COLO668 (cell line): ENCODE measurements at regions not wholly inside any gene's neighbourhood (a gene's known extent, or its start where the extent isn't known, plus 50 kb on each side); places are given as distances from the start of the nearest gene placed in this dataset.
"Not testable (repeated sequence)": the region's sequence is repeated elsewhere in the genome, so short reads cannot be mapped to it uniquely, and the experiment has no call there.

ENCODE experiments used
- DNase-seq: peaks from one replicate; lab custom pipeline; 2025; ENCODE audit not compliant: unreplicated experiment; lab: John Stamatoyannopoulos, UW

DNA sequence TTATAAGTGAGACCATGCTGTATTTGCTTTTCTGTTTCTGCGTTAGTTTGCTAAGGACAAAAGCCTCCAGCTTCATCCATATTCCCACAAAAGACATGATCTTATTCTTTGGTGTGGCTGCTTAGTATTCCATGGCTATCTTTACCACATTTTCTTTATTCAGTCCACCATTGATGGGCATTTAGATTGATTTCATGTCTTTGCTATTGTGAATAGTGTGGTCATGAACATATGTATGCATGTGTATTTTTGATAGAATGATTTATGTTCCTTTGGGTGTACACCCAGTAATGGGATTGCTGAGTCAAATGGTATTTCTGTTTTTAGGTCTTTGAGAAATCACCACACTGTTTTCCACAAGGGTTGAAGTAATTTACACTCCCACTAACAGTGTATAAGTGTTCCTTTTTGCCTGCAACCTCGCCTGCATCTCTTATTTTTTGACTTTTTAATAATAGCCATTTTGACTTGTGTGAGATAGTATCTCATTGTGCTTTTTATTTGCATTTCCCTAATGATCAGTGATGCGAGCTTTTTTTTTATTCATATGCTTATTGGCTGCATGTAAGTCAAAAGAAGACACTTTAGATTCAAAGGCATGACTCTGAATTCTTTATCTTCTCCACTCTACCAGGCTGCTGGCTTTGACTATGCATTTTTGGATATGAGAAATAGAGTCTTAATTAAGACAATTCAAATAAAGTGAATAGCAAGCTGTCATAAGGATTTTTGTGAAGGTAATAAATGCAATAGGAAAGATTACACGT lies 183.3 kb upstream of the SYNPR start:
- DNase-seq, result no peak

GRCh38 chr3:63096248-63097058 lies 181.7 kb upstream of the SYNPR start:
- DNase-seq, result no peak

DNA sequence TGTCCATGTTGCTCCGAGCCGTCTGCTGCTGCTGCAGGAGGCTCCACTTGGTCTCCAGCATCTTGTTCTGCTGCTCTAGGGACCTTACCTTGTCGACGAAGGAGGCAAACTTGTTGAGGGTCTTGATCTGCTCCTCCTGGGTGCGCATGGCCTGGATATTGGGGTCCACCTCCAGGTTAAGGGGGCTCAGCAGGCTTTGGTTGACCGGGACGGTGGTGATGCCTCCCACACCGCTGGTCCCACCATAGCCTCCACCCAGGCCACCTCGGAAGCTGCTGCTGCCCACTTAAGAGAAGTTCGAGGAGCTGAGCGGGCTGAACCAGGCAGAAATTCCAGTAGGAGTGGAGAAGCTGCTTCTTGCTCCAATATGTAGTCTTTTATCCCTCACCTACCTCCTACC lies 180.7 kb upstream of the SYNPR start:
- no peak for DNase-seq

DNA sequence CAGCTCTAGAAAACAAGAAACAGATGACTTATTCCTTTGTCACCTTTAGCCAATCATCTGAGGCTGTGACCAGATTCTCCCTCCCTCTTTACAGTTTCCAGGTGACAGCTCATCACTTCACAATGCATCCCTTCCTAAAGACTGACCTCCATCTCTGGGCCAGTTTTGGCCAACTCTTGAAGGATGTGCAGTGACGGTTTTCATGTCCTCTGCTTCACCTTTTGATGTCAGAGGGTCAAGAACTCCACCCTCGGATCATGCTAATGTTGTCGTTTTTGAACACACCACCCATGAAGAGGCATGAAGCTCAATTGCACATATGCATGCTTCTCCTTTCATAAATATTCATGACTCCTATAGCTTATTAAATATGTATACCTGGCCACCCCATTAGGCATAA lies 161.2 kb upstream of the SYNPR start:
- no peak for DNase-seq

DNA sequence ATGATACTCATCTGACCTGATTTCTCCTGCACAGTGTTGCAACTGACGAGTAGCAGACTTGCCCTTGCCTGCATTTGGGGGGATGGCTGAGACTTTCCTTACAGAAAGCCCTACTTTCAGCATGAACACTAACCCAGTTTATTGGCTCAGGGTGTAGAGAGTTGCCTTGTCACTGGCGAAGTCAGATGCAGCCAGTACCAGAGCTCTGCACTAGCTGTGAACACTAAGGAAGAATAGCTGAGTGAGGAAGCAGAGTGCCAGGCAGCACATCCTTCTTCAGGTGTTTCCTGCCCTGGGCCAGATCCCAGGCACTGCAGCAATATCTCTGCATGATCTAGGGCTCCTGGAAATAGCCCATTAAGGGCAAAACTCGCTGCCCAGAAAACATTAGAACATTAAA lies 154.0 kb upstream of the SYNPR start:
- no peak for DNase-seq

DNA sequence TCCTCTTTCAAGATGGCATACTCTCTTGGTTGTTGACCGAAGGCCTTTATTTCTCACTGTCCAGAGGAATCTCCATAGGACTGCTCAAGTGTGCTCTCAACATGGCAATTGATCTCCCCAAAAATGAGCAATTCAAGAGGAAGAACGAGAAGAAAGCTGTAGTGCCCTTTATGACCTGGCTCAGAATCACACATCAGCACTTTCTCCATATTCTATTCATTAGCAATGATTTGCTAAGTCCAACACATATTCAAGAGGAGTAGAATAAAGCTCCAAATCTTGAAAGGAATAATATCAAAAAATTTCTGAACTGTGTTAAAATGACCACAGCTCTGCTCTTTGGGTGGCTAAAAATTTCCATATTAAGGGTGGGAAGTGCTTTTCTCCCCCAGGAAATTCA lies 151.6 kb upstream of the SYNPR start:
- no peak for DNase-seq

- peak; percentile 5 for DNase-seq
Observed at GRCh38 chr3:63128380-63128779, 149.7 kb upstream of the SYNPR start.

- DNase-seq, result no peak
Observed at GRCh38 chr3:63130625-63131024, 147.5 kb upstream of the SYNPR start.

DNA sequence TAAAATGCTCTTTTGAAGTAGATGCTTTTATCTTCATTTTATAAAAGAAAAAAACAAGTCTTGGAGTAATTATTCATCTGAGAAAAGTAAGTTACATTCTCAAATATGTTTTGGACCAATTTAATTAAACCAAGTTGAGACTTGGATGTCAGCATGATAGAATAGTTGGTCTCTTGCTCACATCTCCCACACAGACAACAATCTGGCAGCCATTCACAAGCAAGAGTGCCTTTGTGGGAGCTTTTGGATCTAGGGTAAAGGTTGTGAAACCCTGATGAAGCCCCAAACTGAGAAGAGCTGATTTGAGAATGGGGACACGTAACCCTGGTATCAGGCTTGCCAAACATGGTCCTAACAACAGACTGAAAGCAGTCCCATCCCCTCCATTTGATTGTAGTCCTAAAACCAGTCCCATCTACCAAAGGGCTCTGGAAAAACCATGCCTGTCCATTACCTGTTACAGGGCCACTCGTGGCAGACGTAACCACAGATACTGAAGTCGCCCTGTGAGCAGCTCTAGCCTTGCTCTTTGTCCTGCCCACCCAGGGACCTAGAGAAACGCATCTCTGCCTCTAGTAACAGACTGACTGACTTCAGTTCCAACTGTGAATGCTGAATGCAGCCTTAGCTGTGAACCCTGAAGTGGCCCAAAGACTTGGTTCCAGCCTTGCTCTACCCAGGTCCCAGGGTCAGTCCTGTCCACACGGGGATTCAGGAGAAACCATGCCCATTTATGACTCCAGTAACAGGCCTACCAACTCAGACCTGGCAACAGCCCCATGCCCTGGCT lies 145.5 kb upstream of the SYNPR start:
- DNase-seq, result no peak

- DNase-seq, result no peak
Observed at GRCh38 chr3:63135367-63135766, 142.7 kb upstream of the SYNPR start.

DNA sequence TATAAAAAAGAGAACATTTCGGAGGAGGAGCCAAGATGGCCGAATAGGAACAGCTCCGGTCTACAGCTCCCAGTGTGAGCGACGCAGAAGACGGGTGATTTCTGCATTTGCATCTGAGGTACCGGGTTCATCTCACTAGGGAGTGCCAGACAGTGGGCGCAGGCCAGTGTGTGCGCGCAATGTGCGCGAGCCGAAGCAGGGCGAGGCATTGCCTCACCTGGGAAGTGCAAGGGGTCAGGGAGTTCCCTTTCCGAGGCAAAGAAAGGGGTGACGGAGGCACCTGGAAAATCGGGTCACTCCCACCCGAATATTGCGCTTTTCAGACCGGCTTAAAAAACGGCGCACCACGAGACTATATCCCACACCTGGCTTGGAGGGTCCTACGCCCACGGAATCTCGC lies 141.9 kb upstream of the SYNPR start:
- DNase-seq, result not testable (repeated sequence)

DNA sequence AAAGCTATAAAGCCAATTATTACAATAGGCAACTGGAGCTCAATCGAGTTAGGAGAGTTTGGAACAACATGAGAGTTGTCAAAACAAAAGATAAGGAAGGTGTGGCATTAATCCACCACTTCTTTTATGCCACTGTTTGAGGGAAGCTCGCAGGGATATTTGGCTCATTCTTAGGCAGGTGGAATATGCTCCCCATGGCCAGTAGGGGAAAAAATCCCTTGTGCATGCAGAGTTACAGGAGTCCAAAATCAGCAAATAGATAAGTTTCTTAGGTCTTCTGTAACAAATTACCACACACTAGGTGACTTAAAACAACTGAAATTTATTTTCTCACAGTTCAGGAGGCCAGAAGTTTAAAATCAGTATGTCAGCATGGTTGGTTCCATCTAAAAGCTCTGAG lies 135.4 kb upstream of the SYNPR start:
- DNase-seq, result no peak

- no peak for DNase-seq
Observed at GRCh38 chr3:63146154-63146553, 132.0 kb upstream of the SYNPR start.

GRCh38 chr3:63150880-63151279 lies 127.2 kb upstream of the SYNPR start:
- no peak for DNase-seq

- no peak for DNase-seq
Observed at GRCh38 chr3:63151897-63152296, 126.2 kb upstream of the SYNPR start.

- no peak for DNase-seq
Observed at GRCh38 chr3:63159764-63160163, 118.3 kb upstream of the SYNPR start.

DNA sequence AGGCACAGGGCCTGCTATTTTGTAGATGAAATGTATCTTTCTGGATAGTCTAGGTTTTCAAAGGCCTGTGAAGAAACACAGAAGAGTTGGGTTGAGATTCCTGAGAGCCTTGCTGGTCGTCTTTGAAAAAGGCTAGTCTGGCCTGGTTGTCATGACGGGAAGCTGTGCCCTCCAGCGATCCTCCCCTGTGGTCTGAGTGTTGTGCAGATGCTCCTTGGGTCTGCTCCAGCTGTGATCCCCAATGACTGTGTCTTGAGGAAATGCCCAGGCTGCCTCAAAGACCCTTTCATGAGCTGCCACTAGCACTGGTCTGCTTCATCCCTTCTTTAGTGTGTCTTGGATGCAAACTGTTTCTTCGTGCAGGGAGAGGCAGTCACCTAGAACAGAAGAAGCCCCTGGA lies 111.0 kb upstream of the SYNPR start:
- DNase-seq, result no peak

- no peak for DNase-seq
Observed at GRCh38 chr3:63168179-63168578, 109.9 kb upstream of the SYNPR start.

GRCh38 chr3:63179862-63180522 lies 98.1 kb upstream of the SYNPR start:
- no peak for DNase-seq

DNA sequence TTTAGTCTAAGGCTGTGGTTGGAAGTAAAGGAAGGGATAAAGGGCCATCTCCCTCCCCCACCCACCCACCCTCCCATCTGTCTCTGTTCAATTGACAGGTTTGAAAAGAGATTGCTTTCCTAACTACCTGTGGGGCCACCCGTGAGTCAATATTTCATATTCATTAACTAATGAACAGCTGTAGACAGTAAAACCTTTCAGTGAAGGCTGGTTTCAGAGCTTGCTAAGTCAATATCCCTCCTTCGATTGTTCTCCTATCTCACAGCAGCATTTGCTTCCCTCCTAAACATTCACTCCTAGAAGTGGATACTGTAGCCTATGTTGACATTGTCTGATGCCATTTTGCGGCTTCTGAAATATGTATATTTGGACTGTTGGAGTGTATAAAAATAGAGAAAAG lies 85.9 kb upstream of the SYNPR start:
- peak; percentile 43 for DNase-seq

DNA sequence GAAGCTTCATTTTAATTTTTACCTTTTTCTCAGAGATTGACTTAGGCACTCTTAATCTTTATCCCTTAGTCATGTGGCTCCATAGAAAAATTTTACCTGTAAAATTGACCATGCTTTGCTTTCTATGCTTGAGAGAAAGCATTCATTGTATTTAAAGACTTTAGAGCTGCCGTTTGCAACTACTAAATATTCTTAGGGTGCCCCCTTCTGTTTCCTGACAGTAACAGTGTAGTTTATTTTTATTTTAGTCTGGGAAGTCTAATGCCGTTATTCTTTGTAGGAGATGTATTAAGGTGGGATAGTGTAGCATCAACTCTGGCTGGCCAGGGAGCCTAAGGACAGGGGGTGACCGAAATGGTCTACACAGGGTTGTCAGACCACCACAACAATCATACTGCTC lies 84.5 kb upstream of the SYNPR start:
- DNase-seq, result no peak
